Keratinocyte (primary cell): ENCODE measurements at regions not wholly inside any gene's neighbourhood (a gene's known extent, or its start where the extent isn't known, plus 50 kb on each side); places are given as distances from the start of the nearest gene placed in this dataset.

Experiments
- DNase-seq: peaks from one replicate; pipeline ENCODE4 v3.0.0-alpha.2; 2011; ENCODE audit warnings: low read depth, missing footprints, low spot score
- FAIRE-seq: peaks from 2 replicates; lab custom pipeline; 2011; peaks lifted over from hg19 to GRCh38; lab: Jason Lieb, UNC
- H2AFZ ChIP-seq: 2 replicates; pipeline ENCODE4 v1.6.0; 2012; ENCODE audit warnings: low read length, control low read depth, inconsistent platforms; ENCODE audit not compliant: control insufficient read depth
- H3K27ac ChIP-seq: 2 replicates; pipeline ENCODE4 v1.5.1; 2011; ENCODE audit warnings: low read length; ENCODE audit not compliant: control insufficient read depth, insufficient read depth
- H3K27me3 ChIP-seq: 3 replicates; pipeline ENCODE4 v1.6.0; 2011; ENCODE audit warnings: low read length; ENCODE audit not compliant: control insufficient read depth, insufficient read depth; ENCODE audit errors: extremely low read depth
- H3K36me3 ChIP-seq, 2 experiments: 2 replicates in 1 of 2; 3 replicates in 1 of 2; pipeline ENCODE4 v1.5.1; 2011; ENCODE audit warnings: low read length in 2 of 2, mild to moderate bottlenecking in 1 of 2; ENCODE audit not compliant: control insufficient read depth in 2 of 2, insufficient read depth in 2 of 2; ENCODE audit errors: extremely low read depth in 1 of 2
- H3K4me1 ChIP-seq: 3 replicates; pipeline ENCODE4 v1.5.1; 2011; ENCODE audit warnings: low read length; ENCODE audit not compliant: control insufficient read depth, insufficient read depth; ENCODE audit errors: extremely low read depth
- H3K4me2 ChIP-seq: 3 replicates; pipeline ENCODE4 v1.6.0; 2011; ENCODE audit warnings: low read depth, low read length; ENCODE audit not compliant: control insufficient read depth, insufficient read depth; ENCODE audit errors: extremely low read depth
- H3K4me3 ChIP-seq, 3 experiments: fragments of 200-600 bp in 1 of 3; sonication (generic) in 1 of 3; 2 replicates in 2 of 3; 3 replicates in 1 of 3; pipeline ENCODE4 v1.5.1; 2011 to 2016; ENCODE audit warnings: low read length in 3 of 3, mild to moderate bottlenecking in 3 of 3, control low read depth in 2 of 3, inconsistent platforms in 1 of 3, low read depth in 1 of 3, mixed read lengths in 1 of 3, mixed run types in 1 of 3, moderate library complexity in 1 of 3; ENCODE audit not compliant: control insufficient read depth in 2 of 3, insufficient read depth in 2 of 3; ENCODE audit errors: extremely low read depth in 1 of 3
- H3K79me2 ChIP-seq: 2 replicates; pipeline ENCODE4 v1.6.0; 2012; ENCODE audit warnings: low read length; ENCODE audit not compliant: control insufficient read depth, insufficient read depth
- H3K9ac ChIP-seq: 3 replicates; pipeline ENCODE4 v1.6.0; 2011; ENCODE audit warnings: low read length; ENCODE audit not compliant: control insufficient read depth, insufficient read depth; ENCODE audit errors: extremely low read depth
- H3K9me1 ChIP-seq: 3 replicates; pipeline ENCODE4 v1.6.0; 2011; ENCODE audit warnings: low read length; ENCODE audit not compliant: control insufficient read depth, insufficient read depth; ENCODE audit errors: extremely low read depth
- H3K9me3 ChIP-seq: 2 replicates; pipeline ENCODE4 v1.5.1; 2012; ENCODE audit warnings: low read depth, low read length; ENCODE audit not compliant: control insufficient read depth
- H4K20me1 ChIP-seq: 3 replicates; pipeline ENCODE4 v1.6.0; 2011; ENCODE audit warnings: low read length; ENCODE audit not compliant: control insufficient read depth, insufficient read depth; ENCODE audit errors: extremely low read depth
- CTCF ChIP-seq, 3 experiments: IDR thresholded peaks in 1 of 3; conservative IDR thresholded peaks in 1 of 3; optimal IDR thresholded peaks in 1 of 3; 2 replicates in 2 of 3; 3 replicates in 1 of 3; pipeline versions ENCODE3 to v1.5.1; 2011; ENCODE audit warnings: low read length in 3 of 3, mild to moderate bottlenecking in 3 of 3, moderate library complexity in 2 of 3, control low read depth in 1 of 3, inconsistent platforms in 1 of 3; ENCODE audit not compliant: insufficient read depth in 2 of 3; ENCODE audit errors: extremely low read depth in 1 of 3
- EZH2 ChIP-seq: IDR thresholded peaks from one replicate; pipeline ENCODE4 v1.6.1; 2012; ENCODE audit warnings: inconsistent platforms, mild to moderate bottlenecking, low read length, moderate library complexity
- dilution Hi-C: fragments of 300-500 bp; cut with MboI; formaldehyde crosslinking; loops from one replicate; pipeline ENCODE4 v1.7.0; 2020; ENCODE audit warnings: low sequenced_read_pairs; ENCODE audit not compliant: extremely low pct_ligation_motif_present

GRCh38 chr15:25091421-25092158 lies 136.8 kb downstream of the SNRPN start:
- no peaks in the 10 kb centered on the region for H3K9me1 ChIP-seq
- no peaks in the 10 kb centered on the region for H3K79me2 ChIP-seq
- H3K9ac ChIP-seq: no peak overlapping the region
- H3K9me3 ChIP-seq: peaks cover 22% of the 10 kb centered on the region
- H3K4me2 ChIP-seq: no peak overlapping the region
- FAIRE-seq (no peak), DNase-seq (no peak)
- peaks cover 0 to 20% of the 10 kb centered on the region in 2 experiments for H3K36me3 ChIP-seq
- no peak overlapping the region for H2AFZ ChIP-seq
- H3K27ac ChIP-seq: no peak overlapping the region
- dilution Hi-C loops: no loop called here
- no peak for TF ChIP-seq EZH2
- no peak for TF ChIP-seq CTCF (optimal IDR thresholded peaks at IDR 0.05 in 1 of 3, IDR thresholded peaks at IDR 0.05 in 1 of 3, conservative IDR thresholded peaks at IDR 0.05 in 1 of 3; ENCODE audit: extremely low read depth in 1 of 3, insufficient read depth in 2 of 3, low read length in 3 of 3)
- H3K4me3 ChIP-seq: no peak overlapping the region
- no peaks in the 10 kb centered on the region for H4K20me1 ChIP-seq
- no peaks in the 10 kb centered on the region for H3K27me3 ChIP-seq
- H3K4me1 ChIP-seq: no peaks in the 10 kb centered on the region

GRCh38 chr15:25092661-25093060 lies 137.9 kb downstream of the SNRPN start:
- Histone ChIP-seq H3K4me2 (no peak overlapping the region), H3K9ac (no peak overlapping the region), H3K9me3 (peaks cover 18% of the 10 kb centered on the region), H3K79me2 (no peaks in the 10 kb centered on the region), H3K27ac (no peak overlapping the region), H3K9me1 (no peaks in the 10 kb centered on the region), H3K4me1 (no peaks in the 10 kb centered on the region), H3K36me3 (peaks cover 0 to 20% of the 10 kb centered on the region in 2 experiments), H3K4me3 (no peak overlapping the region), H2AFZ (no peak overlapping the region), H3K27me3 (no peaks in the 10 kb centered on the region), H4K20me1 (no peaks in the 10 kb centered on the region)
- dilution Hi-C loops: no loop called here
- no peak for DNase-seq
- TF ChIP-seq EZH2 (no peak), CTCF (optimal IDR thresholded peaks at IDR 0.05 in 1 of 3, IDR thresholded peaks at IDR 0.05 in 1 of 3, conservative IDR thresholded peaks at IDR 0.05 in 1 of 3; ENCODE audit: extremely low read depth in 1 of 3, insufficient read depth in 2 of 3, low read length in 3 of 3) (no peak)
- no peak for FAIRE-seq
